Skeletal muscle tissue (tissue), 3 donors: ENCODE measurements at regions not wholly inside any gene's neighbourhood (a gene's known extent, or its start where the extent isn't known, plus 50 kb on each side); places are given as distances from the start of the nearest gene placed in this dataset.

Source experiments
- H3K27ac ChIP-seq: one replicate; pipeline ENCODE4 v1.7.0; 2013; ENCODE audit warnings: mild to moderate bottlenecking, low read depth, low read length, inconsistent platforms
- H3K27me3 ChIP-seq, 3 donors: one replicate each; pipeline ENCODE4 v1.7.0; 2013; ENCODE audit warnings: low read length in 3 of 3; ENCODE audit not compliant: control insufficient read depth in 3 of 3, insufficient read depth in 3 of 3
- H3K36me3 ChIP-seq, 3 donors: one replicate each; pipeline ENCODE4 v1.7.0; 2013; ENCODE audit warnings: low read length in 3 of 3; ENCODE audit not compliant: control insufficient read depth in 3 of 3, insufficient read depth in 3 of 3
- H3K4me1 ChIP-seq, 3 donors: one replicate each; pipeline ENCODE4 v1.7.0; 2013; ENCODE audit warnings: low read length in 3 of 3, mild to moderate bottlenecking in 3 of 3; ENCODE audit not compliant: control insufficient read depth in 3 of 3, insufficient read depth in 3 of 3
- H3K4me3 ChIP-seq, 3 donors: one replicate each; pipeline ENCODE4 v1.7.0; 2013; ENCODE audit warnings: low read length in 3 of 3
- H3K9ac ChIP-seq, 3 donors: one replicate each; pipeline ENCODE4 v1.7.0; 2013; ENCODE audit warnings: low read length in 3 of 3, mild to moderate bottlenecking in 3 of 3, moderate library complexity in 2 of 3, low read depth in 1 of 3
- H3K9me3 ChIP-seq, 3 donors: one replicate each; pipeline ENCODE4 v1.7.0; 2013; ENCODE audit warnings: low read length in 3 of 3; ENCODE audit not compliant: control insufficient read depth in 3 of 3
- donor health status: Osteomylitis.

DNA sequence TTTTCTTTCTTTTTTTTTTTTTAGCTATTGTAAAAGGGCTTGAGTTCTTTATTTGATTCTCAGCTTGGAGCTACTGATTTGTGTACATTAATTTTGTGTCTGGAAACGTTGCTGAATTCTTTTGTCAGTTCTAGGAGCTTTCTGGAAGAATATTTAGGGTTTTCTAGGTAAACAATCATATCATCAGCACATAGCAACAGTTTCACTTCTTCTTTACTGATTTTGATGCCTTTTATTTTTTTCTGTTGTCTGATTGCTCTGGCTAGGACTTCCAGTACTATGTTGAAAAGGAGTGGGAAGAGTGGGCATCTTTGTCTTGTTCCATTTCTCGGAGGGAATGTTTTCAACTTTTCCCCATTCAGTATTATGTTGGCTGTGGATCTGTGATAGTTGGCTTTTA lies 292.2 kb downstream of the GABRG1 start:
- H3K4me1 ChIP-seq = no peaks in the 10 kb centered on the region
- no peak overlapping the region for H3K4me3 ChIP-seq
- H3K27me3 ChIP-seq = no peaks in the 10 kb centered on the region
- no peak overlapping the region for H3K9ac ChIP-seq
- H3K27ac ChIP-seq = no peak overlapping the region
- H3K36me3 ChIP-seq = no peaks in the 10 kb centered on the region
- peaks cover 0 to 2% (median 0%) of the 10 kb centered on the region in 3 donors for H3K9me3 ChIP-seq

DNA sequence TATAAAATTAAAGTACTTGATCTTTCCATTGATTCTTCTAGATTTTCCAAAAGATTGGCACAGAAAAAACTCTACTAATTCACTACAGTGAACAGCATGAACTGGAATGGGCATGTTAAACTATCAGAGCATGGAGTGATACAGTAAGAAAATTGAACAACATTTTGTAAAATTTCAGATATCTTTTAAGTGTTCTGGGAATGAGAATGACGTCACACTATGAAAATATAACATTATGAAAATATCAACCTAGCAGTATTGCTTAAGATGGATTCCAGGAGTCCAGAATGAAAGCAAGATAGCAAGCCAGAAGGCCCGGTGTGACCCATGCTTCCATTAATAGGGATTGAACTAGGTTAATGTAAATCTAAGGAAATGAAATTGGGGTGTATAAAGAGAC lies 319.9 kb downstream of the GABRG1 start:
- no peaks in the 10 kb centered on the region for H3K36me3 ChIP-seq
- H3K9ac ChIP-seq = no peak overlapping the region
- H3K4me1 ChIP-seq = no peaks in the 10 kb centered on the region
- H3K4me3 ChIP-seq = no peak overlapping the region
- H3K27me3 ChIP-seq = no peaks in the 10 kb centered on the region
- no peaks in the 10 kb centered on the region for H3K9me3 ChIP-seq
- H3K27ac ChIP-seq = no peak overlapping the region

DNA sequence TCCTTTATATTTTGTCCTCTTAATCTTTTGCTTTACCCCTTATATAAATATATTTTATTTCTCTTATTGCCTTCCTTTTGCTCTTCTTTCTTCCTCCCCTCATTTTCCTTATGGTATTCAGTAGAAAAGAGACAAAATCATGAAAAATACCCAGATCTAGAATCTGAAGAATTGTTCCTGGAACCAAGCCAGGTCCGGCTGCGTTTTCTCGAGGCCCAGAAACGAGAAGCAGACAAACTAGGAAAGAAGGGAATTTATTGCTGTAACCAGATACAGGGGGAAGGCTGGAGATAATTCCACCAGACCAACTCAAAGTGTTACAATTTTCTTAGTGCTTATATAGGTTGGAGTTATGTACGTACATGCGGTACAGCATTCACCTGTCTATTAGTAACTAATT lies 328.7 kb downstream of the GABRG1 start:
- Histone ChIP-seq H3K9me3 (no peaks in the 10 kb centered on the region), H3K4me3 (no peak overlapping the region), H3K9ac (no peak overlapping the region), H3K36me3 (no peaks in the 10 kb centered on the region), H3K27ac (no peak overlapping the region), H3K27me3 (no peaks in the 10 kb centered on the region), H3K4me1 (no peaks in the 10 kb centered on the region)

DNA sequence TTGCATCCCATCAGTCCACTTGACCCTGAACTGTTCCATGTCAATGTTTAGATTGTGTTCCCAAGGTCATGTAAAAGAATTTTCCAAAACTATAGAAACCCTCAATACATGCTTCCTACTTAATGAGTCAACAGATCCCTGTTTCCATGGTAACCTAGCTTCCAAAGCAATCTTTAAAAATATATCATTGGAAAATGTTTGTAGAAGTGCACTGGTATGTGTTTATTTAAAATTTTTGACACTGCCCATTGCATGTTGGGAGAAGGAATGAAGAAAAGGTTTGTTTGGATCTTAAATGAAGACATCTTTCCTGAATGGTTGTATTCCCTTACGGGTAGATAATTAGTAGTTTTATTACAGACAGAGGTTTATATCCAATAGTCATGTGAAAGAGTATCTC lies 345.3 kb downstream of the GABRG1 start:
- Histone ChIP-seq H3K4me3 (no peak overlapping the region), H3K27me3 (no peaks in the 10 kb centered on the region), H3K9ac (no peak overlapping the region), H3K9me3 (no peaks in the 10 kb centered on the region), H3K4me1 (no peaks in the 10 kb centered on the region), H3K27ac (no peak overlapping the region), H3K36me3 (no peaks in the 10 kb centered on the region)

DNA sequence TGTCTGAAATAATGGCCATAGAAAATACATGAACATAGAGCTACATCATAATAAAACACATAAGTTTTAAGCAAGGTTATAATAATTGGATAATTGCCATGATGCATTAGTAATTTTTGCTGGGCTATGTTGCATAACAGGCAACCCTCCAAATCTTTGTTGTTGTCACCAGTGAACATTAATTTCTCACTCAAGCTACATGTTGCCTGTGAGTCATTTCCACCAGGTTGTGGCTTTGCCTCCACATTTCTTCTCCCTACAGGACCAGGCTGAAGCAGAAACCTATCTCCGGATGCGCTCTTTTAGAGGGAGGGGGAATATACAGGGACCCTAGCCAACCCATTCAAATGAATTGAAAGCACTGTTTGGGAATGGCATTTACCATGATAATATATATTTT lies 347.7 kb downstream of the GABRG1 start:
- Histone ChIP-seq H3K9me3 (no peaks in the 10 kb centered on the region), H3K9ac (no peak overlapping the region), H3K4me3 (no peak overlapping the region), H3K4me1 (no peaks in the 10 kb centered on the region), H3K27me3 (no peaks in the 10 kb centered on the region), H3K27ac (no peak overlapping the region), H3K36me3 (no peaks in the 10 kb centered on the region)

DNA sequence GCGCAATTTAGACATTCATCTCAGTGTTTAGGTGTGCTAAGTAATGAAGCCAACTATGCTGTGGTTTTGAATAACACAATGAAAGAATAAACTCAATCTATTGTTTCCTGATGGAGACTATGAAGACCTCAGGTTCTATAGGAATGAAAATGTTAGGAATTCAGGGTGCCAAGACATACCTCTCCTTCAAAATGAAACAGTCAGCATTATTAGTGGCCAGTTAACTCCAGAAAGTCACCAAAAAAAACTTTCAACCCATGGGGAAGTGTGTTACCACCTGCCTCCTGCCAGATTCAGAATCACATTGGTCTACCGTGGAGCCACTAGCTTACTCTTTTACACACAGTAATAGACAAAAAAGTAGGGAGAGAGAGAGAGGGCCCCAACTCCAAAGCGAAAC lies 352.9 kb downstream of the GABRG1 start:
- Histone ChIP-seq H3K4me3 (no peak overlapping the region), H3K9ac (no peak overlapping the region), H3K9me3 (no peaks in the 10 kb centered on the region), H3K27me3 (no peaks in the 10 kb centered on the region), H3K27ac (no peak overlapping the region), H3K4me1 (no peaks in the 10 kb centered on the region), H3K36me3 (no peaks in the 10 kb centered on the region)

DNA sequence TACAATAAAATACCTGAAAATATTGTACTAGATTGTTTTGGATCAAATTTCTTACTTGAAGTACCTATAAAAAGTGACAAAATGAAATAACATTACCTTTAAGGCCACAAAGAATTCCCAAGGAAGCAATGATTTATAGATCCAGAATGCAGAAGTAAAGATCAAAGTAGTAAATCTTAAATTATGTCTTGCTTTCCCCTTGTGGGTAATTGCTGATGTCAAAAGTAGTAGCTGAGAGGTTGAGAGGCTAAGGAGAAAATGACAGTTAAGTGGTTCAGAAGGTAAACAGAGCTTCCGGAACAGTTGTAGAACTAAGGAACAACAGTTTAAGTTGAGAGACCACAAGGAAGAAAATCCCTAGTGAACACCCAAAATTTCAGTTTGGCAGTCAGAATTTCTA lies 358.3 kb downstream of the GABRG1 start:
- Histone ChIP-seq H3K4me1 (no peaks in the 10 kb centered on the region), H3K36me3 (no peaks in the 10 kb centered on the region)

DNA sequence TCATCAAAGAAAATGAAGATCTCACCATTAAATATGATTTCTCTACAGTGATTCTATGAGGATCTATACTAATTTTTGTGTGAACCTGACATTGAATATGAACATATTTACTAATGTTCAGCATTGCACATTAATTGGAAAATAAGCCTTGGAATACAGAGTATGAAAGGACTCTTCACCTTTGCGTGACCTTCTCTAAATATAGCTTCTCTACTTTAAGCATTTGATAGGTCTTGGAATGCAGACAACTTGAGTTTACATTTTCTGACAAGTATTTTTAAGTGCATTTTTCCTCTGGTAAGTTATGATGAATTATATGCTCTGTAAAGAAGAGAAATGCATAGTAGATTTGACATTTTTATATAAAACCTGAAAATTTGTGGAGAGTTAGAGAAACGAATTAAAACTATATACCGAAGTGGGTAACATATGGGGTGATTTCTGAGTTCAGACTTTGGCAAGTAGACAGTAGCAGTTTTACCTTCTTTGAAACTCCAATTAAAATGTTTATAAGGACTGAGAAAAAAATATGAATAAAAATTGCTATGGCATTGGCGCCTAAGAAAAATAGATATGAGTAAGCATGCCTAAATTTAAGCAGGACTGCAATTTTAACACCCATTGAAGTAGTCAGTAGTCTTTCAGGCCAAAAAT lies 371.9 kb downstream of the GABRG1 start:
- Histone ChIP-seq H3K4me3 (no peak overlapping the region), H3K9ac (no peak overlapping the region), H3K36me3 (no peaks in the 10 kb centered on the region), H3K4me1 (no peaks in the 10 kb centered on the region), H3K27me3 (no peaks in the 10 kb centered on the region), H3K27ac (no peak overlapping the region), H3K9me3 (no peaks in the 10 kb centered on the region)

More for the DNA sequence above, 358.3 kb downstream of the GABRG1 start:
- H3K9ac ChIP-seq = no peak overlapping the region
- H3K27me3 ChIP-seq = no peaks in the 10 kb centered on the region
- H3K4me3 ChIP-seq = no peak overlapping the region
- no peaks in the 10 kb centered on the region for H3K9me3 ChIP-seq
- no peak overlapping the region for H3K27ac ChIP-seq

DNA sequence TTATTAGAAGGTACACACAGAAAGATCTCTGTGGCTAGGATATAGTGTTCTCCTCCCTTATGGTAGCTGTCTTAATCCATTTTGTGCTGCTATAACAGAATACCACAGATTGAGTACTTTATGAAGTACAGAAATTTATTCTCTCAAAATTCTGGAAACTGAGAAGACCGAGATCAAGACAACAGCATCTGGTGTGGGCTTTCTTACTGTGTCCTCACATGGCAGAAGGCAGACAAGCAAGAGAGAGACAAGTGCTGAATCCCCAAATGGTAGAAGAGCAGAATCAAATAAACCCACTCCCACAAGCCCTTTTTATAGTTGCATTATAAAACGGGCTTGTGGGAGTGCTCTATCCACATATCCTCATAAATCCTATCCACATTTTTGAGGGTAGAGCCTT lies 373.1 kb downstream of the GABRG1 start:
- H3K4me3 ChIP-seq = no peak overlapping the region
- H3K27me3 ChIP-seq = no peaks in the 10 kb centered on the region
- H3K9me3 ChIP-seq = no peaks in the 10 kb centered on the region
- H3K27ac ChIP-seq = no peak overlapping the region
- no peaks in the 10 kb centered on the region for H3K4me1 ChIP-seq
- no peaks in the 10 kb centered on the region for H3K36me3 ChIP-seq
- no peak overlapping the region for H3K9ac ChIP-seq

DNA sequence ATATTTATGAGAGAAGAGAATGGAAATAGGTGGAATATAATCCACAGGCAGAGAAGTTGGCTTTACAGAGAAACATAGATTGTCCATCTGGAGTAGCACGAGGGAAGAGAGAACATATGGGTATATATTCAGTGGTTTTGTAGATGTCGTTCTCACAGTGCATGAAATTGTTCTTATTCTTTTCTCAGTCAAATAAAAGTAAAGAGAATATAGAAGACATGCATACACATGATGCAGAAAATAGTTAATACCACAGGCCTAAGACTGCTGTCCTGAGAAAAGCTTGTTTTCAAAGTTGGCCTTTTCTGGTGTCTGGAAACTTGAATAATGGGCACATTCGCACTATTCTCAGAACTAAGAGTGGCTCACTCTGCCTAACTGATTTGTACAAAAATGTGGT lies 378.1 kb downstream of the GABRG1 start:
- Histone ChIP-seq H3K4me1 (no peaks in the 10 kb centered on the region), H3K36me3 (no peaks in the 10 kb centered on the region), H3K9me3 (no peaks in the 10 kb centered on the region), H3K27me3 (no peaks in the 10 kb centered on the region), H3K4me3 (no peak overlapping the region), H3K9ac (no peak overlapping the region), H3K27ac (no peak overlapping the region)

DNA sequence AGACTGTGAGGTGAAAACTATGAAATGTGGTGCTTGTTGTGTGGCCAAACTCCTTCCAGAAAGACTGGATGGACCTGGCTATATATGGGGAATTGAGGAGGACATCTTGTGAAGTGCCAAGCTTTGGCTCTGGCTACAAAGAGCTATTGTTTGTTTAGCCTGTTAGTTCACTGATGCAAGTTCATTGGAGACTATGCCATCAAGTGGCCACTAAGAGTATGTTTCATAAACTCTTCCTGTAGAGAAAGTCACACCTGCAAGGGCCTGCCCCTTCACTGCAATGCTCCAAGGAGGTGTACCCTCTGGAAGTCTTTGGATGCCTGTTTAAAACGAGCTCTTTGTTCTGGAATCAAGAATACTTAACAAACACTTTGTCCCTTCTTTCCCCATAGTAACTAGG lies 382.0 kb downstream of the GABRG1 start:
- H3K36me3 ChIP-seq = no peaks in the 10 kb centered on the region
- no peak overlapping the region for H3K27ac ChIP-seq
- no peak overlapping the region for H3K4me3 ChIP-seq
- no peaks in the 10 kb centered on the region for H3K9me3 ChIP-seq
- no peak overlapping the region for H3K9ac ChIP-seq
- H3K27me3 ChIP-seq = no peaks in the 10 kb centered on the region
- no peaks in the 10 kb centered on the region for H3K4me1 ChIP-seq
